ENCODE measurements at regions not wholly inside any gene's neighbourhood (a gene's known extent, or its start where the extent isn't known, plus 50 kb on each side); places are given as distances from the start of the nearest gene placed in this dataset.

DNA sequence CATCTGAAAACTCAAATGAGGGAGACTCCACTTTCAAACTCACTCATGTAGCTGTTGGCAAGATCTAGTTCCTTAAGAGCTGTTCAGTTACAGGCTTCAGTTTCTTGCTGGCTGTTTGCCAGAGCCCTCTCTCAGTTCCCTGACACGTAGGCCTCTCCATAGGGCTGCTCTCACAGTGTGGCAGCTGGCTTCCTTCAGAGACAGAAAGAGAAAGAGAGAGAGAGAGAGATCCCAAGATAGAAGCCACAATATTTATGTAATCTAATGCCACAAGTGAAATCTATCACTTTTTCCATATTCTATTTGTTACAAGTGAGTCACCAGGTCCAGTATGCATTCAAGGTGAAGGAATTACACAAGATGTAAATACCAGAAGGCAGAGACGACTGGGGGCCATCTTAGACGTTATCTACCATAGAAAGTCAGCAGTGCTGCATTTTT lies 168.8 kb downstream of the RCN1 start:
- no peak for DNase-seq (ENCODE audit: low spot score)
- intact Hi-C loops (cut with DNase I), result no loop called here

- intact Hi-C loops (cut with DNase I), result no loop called here
- DNase-seq (ENCODE audit: low spot score), result no peak
These were observed 171.5 kb downstream of the RCN1 start for GRCh38 chr11:32262367-32262766.

GRCh38 chr11:32265911-32266310 lies 169.4 kb downstream of the WT1 start:
- no peak for DNase-seq (ENCODE audit: low spot score)
- intact Hi-C loops (cut with DNase I), result no loop called here

DNA sequence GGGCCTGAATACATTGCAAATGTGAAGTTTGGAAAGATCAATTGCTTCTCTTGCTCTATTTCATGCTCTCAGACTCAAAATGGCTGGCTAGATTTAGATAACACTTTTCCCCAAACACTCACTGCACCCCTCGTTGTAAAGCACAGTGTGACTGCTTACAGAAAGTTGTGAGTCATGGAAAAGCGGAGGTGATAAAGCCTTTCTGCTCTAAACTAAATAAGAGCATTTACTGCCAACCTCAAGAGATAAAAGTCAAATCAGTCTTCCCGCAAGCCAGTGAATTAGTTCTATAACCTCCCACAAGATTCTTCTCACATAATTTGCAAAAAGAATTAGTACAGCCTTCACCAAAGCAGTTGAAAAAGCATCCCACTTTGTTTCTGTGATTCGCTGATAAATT lies 168.7 kb downstream of the WT1 start:
- no peak for DNase-seq (ENCODE audit: low spot score)
- intact Hi-C loops (cut with DNase I), result no loop called here

DNA sequence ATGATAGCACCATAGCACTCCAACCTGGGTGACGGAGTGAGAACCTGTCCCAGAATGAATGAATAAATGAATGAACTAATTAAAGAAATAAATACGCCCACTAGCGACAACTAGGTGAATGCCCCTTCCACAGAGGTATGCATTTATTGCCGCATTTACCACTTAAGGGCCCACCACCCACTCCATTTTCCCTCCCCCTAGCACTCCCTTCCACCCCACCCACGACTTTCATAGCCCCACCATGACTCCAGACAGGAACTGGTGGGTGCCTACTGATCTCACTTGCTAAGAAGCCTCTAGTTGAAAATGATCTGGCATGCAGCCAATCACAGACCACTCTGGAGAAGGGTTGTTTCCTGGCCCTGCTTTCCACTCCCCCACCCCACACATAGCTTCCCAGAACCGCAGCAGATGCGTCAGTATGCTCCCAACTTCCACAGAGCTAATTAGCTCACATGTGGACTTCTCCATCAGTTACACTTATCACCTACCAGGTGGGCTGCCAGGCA lies 167.6 kb downstream of the WT1 start:
- intact Hi-C loops (cut with DNase I), result no loop called here

DNA sequence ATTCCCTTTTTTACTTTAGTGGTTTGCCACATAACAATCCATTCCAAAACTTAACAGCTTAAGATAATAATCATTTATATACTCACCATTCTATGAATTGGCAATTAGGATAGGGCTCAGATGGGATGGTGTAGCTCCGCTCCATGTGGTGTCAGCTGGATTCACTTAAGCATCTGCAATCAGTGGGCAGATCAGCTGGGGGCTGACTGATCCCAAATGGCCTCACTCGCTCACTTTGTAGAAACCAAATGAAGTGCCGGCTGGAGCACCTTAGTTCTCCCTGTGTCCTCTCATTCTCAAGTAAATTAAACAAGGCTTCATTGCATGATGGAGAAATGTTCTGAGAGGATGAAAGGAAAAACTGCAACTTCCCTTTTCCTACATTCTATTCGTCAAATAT lies 161.4 kb downstream of the WT1 start:
- DNase-seq (ENCODE audit: low spot score), result no peak
- intact Hi-C loops (cut with DNase I), result no loop called here

More for the DNA sequence above, 167.6 kb downstream of the WT1 start:
- no peak for DNase-seq (ENCODE audit: low spot score)

- intact Hi-C loops (cut with DNase I), result no loop called here
These were observed 155.7 kb downstream of the WT1 start for GRCh38 chr11:32279672-32280071.

DNA sequence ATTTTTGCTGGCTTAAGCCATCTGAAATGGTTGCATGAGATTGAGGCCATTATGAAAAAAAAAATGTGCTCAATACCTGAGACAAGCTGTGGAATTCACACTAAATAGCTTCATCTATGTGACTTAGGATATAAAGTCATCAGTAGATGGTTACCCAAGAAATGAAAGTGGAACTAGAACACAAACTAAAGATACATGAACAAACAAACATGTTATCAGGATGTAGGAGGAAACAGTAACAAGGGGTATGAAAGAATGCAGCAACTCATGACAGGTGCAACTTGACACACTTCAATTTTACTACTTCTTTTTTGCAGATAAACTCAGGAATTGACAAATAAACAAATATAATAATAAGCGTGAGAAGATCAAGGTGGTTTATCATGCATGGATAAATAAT lies 155.0 kb downstream of the WT1 start:
- intact Hi-C loops (cut with DNase I), result no loop called here
- DNase-seq (ENCODE audit: low spot score), result no peak

More at GRCh38 chr11:32279672-32280071, 155.7 kb downstream of the WT1 start:
- no peak for DNase-seq (ENCODE audit: low spot score)

DNA sequence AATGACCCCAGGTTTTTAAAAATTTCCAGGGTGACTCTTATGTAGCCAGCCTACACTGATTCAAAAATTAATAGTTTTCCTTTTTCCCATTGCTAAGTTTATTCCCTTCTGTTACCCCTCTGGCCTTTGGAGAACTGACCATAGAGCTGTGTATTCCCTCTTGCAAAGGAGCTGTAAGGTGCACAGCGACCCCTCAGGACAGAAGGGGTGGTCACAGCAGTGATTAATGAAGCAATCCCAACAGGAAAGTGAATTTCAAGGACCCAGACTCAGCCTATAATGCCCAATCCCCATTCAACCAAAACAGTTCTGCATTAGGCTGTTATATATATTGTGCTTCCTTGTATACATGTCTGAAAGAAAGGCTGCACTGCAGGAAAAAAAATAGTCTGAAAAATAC lies 147.1 kb downstream of the WT1 start:
- intact Hi-C loops (cut with DNase I), result no loop called here
- DNase-seq (ENCODE audit: low spot score), result no peak

- intact Hi-C loops (cut with DNase I), result no loop called here
- DNase-seq (ENCODE audit: low spot score), result no peak
These were observed 145.6 kb downstream of the WT1 start for GRCh38 chr11:32289701-32290100.

DNA sequence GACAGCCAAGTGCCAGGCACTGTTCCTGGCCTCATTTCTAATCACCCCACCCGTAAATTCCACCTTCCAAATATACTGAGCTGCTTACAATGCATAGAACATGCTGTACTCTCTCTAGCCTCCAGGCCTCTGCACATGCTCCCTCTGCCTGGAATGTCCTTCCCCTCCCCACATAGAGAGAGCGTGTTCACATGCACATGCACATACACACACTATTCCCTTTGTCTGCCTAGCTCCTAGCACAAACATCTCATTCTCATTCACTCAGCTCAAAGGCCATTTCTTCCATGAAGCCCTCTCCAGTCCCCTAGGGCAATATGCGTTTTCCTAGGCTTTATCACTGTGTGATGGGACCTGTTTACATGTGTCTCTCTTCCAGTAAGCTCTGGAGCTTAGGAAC lies 144.6 kb downstream of the WT1 start:
- DNase-seq (ENCODE audit: low spot score), result no peak
- intact Hi-C loops (cut with DNase I), result no loop called here

GRCh38 chr11:32297611-32298011 lies 137.7 kb downstream of the WT1 start:
- intact Hi-C loops (cut with DNase I), result no loop called here
- no peak for DNase-seq (ENCODE audit: low spot score)

DNA sequence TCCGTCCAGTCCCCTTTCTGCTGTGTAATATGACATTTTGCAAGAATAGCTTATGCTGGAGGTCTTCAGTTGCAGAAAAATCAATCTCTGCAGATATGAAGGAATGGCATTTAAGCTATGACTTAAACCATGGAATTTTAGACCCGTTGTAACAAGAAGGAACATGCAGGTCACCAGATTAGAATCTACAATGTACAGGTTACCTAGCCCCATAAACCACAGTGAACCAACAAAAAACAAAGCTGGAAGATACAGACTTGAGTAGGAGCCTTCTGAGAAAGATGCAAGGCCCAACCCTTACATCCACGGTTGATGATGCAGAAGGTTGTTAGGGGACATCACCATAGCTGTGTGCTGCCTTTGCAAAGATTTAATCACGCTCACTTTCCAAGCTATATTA lies 132.5 kb downstream of the WT1 start:
- intact Hi-C loops (cut with DNase I), result no loop called here
- no peak for DNase-seq (ENCODE audit: low spot score)

GRCh38 chr11:32304521-32304920 lies 130.8 kb downstream of the WT1 start:
- intact Hi-C loops (cut with DNase I), result no loop called here
- no peak for DNase-seq (ENCODE audit: low spot score)

DNA sequence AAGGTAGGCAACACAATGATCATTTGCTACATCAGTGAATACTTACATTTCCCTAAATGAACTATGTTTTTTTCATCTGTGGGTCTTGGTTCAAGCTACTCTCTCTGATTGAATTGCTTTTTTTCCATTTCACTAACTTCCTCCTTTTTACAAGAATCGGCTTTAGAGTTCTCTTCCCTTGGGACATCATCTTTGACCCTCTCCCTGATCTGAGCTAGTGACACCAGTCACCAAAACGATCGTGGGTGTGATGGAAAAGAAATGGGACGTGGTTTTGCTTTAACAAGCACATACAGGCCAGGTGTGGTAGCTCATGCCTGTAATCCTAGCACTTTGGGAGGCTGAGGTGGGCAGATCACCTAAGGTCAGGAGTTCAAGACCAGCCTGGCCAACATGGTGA lies 129.9 kb downstream of the WT1 start:
- intact Hi-C loops (cut with DNase I), result no loop called here

DNA sequence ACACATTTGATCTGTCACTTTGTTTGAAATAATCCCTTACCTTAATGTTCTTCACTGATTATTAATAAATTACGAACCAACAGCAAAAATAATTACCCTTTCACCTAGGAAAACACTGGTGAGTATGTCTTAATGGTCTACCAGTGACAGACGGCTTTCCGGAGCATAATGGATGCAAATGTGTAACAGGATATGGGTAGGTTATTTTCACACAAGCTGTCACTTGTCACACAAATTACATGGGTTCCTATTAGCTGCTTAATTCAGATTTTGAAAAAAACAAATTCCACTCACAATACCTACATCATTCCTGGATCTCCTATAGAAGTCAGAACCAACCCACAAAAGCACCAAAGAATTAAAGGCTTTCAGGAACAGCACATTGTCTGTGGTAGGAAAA lies 127.9 kb downstream of the WT1 start:
- DNase-seq (ENCODE audit: low spot score), result no peak
- intact Hi-C loops (cut with DNase I), result no loop called here

More for the DNA sequence above, 129.9 kb downstream of the WT1 start:
- no peak for DNase-seq (ENCODE audit: low spot score)

DNA sequence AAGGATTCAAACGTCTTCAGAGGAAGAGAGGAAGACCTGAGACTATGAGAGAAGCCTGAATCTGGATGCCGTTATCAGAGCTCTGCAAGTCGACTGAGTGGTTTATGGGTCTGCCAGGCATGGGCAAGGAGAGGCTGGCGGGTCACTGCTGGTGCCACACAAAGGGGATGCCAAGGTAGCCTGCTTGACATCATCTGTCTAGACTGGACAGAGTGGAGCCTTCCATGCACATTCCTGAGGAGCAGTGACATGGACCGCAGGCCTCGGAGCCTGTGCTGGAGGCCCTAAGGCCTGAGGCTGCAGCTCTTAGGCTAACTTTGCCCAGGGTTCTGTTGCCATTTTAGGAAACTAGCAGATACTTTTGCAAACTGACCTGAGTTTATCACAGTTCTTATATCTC lies 127.4 kb downstream of the WT1 start:
- intact Hi-C loops (cut with DNase I), result no loop called here
- no peak for DNase-seq (ENCODE audit: low spot score)

- intact Hi-C loops (cut with DNase I), result no loop called here
- DNase-seq (ENCODE audit: low spot score), result no peak
These were observed 125.7 kb downstream of the WT1 start for GRCh38 chr11:32309530-32310213.

- intact Hi-C loops (cut with DNase I), result no loop called here
- no peak for DNase-seq (ENCODE audit: low spot score)
These were observed 125.1 kb downstream of the WT1 start for GRCh38 chr11:32310214-32310601.

DNA sequence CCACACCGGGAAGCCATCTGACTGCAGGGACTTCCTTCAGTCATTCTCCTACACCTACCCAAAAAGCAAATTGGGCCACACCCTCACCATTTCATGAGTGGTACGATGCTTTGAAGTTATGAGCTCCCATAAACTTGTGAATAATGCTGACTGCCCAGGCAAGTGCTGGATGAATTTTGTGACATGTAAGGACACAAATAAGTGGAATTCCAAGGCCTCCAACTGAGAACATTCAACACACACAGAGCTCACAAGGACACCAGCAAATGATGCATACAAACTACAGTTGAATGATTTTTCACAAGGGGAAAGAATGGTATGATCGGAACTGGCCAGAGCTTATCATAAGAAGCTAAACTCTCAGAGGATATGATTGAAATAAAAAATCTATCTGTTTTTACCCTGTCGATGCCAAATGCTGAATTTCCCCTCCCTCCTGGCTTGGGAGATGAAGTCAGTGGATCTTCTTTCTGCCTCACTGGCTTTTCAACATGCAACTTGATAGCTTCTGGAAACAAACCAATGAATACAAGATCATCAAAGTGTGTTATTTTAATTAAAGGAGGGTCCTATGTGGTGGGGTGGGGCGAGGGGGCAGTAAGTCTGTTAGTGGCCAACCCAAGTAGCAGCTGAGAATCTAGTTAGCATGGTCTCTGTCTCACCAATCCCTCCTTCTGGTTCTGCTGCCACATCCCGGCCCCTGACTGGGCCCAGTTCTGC lies 123.8 kb downstream of the WT1 start:
- DNase-seq (ENCODE audit: low spot score), result no peak
- intact Hi-C loops (cut with DNase I), result no loop called here

- intact Hi-C loops (cut with DNase I), result no loop called here
- DNase-seq (ENCODE audit: low spot score), result no peak
These were observed 123.0 kb downstream of the WT1 start for GRCh38 chr11:32312206-32312817.
